ENCODE measurements at regions not wholly inside any gene's neighbourhood (a gene's known extent, or its start where the extent isn't known, plus 50 kb on each side); places are given as distances from the start of the nearest gene placed in this dataset.

DNA sequence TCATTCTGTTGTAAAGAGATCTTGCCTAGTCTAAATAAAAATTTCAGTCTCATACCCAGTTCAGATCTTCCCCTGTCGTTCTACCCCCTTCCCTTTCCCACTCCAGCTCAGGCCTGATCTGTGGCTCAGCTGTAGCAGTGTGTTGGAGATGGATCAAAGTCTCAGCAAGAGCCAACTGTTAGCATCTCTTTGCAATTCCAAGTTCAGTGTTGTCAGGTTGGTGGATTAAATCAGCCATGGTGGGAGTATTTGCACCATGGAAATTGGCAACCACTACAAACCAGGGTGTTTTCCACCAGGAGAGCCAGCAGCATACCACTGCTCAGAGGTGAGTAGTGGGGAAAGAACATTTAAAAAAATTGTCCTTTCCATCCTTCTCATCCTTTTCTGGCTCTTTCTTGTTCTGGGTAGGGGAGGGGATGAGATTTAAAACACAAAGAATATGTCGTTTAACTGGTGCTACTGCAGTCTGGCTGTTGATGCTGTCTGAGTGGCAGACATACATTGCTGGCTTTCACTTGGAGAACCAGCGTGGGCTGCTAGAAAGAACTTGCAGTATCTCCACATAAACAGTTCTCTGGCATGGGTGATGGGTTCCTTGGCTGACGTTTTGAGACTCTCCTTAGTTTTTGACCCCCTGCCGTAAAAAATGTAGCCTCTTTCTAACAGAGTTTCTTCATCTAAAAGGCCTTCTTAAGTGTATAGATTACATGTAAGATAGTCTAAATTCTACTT, 514.1 kb downstream of the RAB38 start:
- TF ChIP-seq, protein P1, sequence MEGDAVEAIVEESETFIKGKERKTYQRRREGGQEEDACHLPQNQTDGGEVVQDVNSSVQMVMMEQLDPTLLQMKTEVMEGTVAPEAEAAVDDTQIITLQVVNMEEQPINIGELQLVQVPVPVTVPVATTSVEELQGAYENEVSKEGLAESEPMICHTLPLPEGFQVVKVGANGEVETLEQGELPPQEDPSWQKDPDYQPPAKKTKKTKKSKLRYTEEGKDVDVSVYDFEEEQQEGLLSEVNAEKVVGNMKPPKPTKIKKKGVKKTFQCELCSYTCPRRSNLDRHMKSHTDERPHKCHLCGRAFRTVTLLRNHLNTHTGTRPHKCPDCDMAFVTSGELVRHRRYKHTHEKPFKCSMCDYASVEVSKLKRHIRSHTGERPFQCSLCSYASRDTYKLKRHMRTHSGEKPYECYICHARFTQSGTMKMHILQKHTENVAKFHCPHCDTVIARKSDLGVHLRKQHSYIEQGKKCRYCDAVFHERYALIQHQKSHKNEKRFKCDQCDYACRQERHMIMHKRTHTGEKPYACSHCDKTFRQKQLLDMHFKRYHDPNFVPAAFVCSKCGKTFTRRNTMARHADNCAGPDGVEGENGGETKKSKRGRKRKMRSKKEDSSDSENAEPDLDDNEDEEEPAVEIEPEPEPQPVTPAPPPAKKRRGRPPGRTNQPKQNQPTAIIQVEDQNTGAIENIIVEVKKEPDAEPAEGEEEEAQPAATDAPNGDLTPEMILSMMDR (conservative IDR thresholded peaks at IDR 0.05; ENCODE audit: low read depth): no peak
- ChIA-PET CTCF (no interaction called here), POLR2A (ENCODE audit: low non-redundant PET) (no interaction called here)

GRCh38 chr11:87659807-87660206, 515.4 kb downstream of the RAB38 start:
- POLR2A ChIA-PET (ENCODE audit: low non-redundant PET): no interaction called here
- H3K27ac ChIP-seq: no peak overlapping the region
- DNase-seq (ENCODE audit: low spot score): no peak
- TF ChIP-seq, protein P1 (conservative IDR thresholded peaks at IDR 0.05; ENCODE audit: low read depth): no peak
- CTCF ChIA-PET: no interaction called here

More for the DNA sequence above, 514.1 kb downstream of the RAB38 start:
- H3K27ac ChIP-seq: no peak overlapping the region
- no peak for DNase-seq (ENCODE audit: low spot score)

GRCh38 chr11:87645626-87646025, 529.6 kb downstream of the RAB38 start:
- H3K27ac ChIP-seq: no peak overlapping the region
- POLR2A ChIA-PET (ENCODE audit: low non-redundant PET): no interaction called here
- no peak for DNase-seq (ENCODE audit: low spot score)
- CTCF ChIA-PET: no interaction called here
- TF ChIP-seq, protein P1 (conservative IDR thresholded peaks at IDR 0.05; ENCODE audit: low read depth): no peak

DNA sequence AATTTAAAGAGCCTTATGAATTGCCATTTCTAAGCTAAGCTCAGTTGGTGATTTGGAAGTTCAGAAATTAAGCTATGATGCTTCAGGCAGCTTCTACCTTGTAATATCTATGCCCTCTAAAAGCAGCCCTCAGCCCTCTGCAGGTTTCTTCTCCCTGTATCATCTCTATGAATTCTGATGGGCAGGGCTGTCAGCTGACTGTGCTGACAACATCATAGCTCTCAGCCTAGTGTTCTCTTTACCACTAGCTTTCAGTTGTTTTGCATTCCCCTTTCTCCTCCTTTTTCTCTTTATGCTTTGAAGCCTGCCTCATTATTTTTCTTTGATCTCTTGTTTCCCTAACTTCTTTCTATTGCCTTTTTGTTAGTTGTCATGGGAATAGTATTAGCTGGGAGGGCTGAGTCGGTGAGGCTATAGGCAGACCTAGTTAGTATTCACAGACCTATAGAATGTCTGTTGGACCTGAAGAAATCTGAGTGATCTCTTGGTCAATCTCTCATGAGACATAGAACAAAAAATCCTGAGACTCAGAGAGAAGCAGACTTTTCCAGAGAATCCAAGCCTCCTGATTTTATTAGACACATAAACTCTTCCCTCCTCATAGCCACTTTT, 535.4 kb downstream of the RAB38 start:
- POLR2A ChIA-PET (ENCODE audit: low non-redundant PET): no interaction called here
- no peak overlapping the region for H3K27ac ChIP-seq
- TF ChIP-seq, protein P1 (conservative IDR thresholded peaks at IDR 0.05; ENCODE audit: low read depth): no peak
- no peak for DNase-seq (ENCODE audit: low spot score)
- CTCF ChIA-PET: interaction anchor here (0.6 kb wide), 1 partner anchor 119 kb away, joined by 3 read pairs; no protein-coding TSS in a partner anchor

DNA sequence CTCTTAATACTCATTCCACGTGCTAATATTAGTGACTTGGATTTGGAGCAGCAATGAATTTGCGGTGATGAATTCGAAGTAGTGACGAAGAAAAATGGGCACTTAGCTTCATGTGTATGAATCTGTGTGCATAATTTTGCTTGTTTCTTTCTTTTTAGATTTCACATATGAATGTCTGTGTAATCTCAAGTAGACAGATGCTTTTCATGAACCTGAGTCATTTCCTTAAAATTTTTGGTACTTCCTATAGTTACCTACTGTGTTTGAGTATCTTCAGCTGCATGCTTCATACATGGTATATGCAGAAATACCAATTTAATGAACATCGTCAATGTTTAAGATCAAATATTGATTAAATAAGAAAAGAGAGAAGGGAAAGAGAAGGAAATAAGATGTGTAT, 540.2 kb downstream of the RAB38 start:
- POLR2A ChIA-PET (ENCODE audit: low non-redundant PET): no interaction called here
- no peak overlapping the region for H3K27ac ChIP-seq
- TF ChIP-seq, protein P1 (conservative IDR thresholded peaks at IDR 0.05; ENCODE audit: low read depth): no peak
- CTCF ChIA-PET: no interaction called here
- no peak for DNase-seq (ENCODE audit: low spot score)

DNA sequence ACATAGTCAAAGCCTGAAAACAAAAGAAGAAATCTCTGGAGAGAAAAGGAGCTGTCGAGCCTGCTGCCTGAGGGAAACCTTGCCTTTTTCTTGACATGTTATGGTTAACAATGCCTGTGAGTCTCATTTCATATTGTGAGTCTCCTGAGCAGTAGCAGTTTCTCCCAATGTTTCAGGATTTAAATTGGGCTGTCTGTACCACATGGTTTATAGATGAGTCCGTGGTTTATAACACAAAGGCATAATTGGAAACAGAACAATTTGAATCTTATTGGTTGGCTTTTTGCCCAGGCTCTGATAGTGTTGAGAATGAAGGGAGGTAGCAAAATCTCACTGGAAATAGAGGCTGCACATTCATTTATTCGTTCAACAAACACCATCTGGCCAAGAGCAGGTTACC, 540.9 kb downstream of the RAB38 start:
- DNase-seq (ENCODE audit: low spot score): no peak
- TF ChIP-seq, protein P1 (conservative IDR thresholded peaks at IDR 0.05; ENCODE audit: low read depth): no peak
- ChIA-PET POLR2A (ENCODE audit: low non-redundant PET) (no interaction called here), CTCF (no interaction called here)
- no peak overlapping the region for H3K27ac ChIP-seq

All from RWPE1 (cell line).